NAMALWA (cell line): ENCODE measurements at regions not wholly inside any gene's neighbourhood (a gene's known extent, or its start where the extent isn't known, plus 50 kb on each side); places are given as distances from the start of the nearest gene placed in this dataset.

Source experiments
- DNase-seq: peaks from one replicate; pipeline ENCODE4 v3.0.0-alpha.2; 2015; ENCODE audit warnings: low spot score

- DNase-seq, result peak; percentile 11
Measured at GRCh38 chr5:96067894-96068614, 106.4 kb upstream of the ELL2 start.

- no peak for DNase-seq
Measured at GRCh38 chr5:96067251-96067650, 105.6 kb upstream of the ELL2 start.

- DNase-seq, result no peak
Measured at GRCh38 chr5:96066386-96066719, 104.7 kb upstream of the ELL2 start.

GRCh38 chr5:96065685-96066385 is 104.2 kb upstream of the ELL2 start:
- no peak for DNase-seq

- no peak for DNase-seq
Measured at GRCh38 chr5:96064877-96065276, 103.2 kb upstream of the ELL2 start.

- DNase-seq, result no peak
Measured at GRCh38 chr5:96062836-96063235, 101.2 kb upstream of the ELL2 start.

DNA sequence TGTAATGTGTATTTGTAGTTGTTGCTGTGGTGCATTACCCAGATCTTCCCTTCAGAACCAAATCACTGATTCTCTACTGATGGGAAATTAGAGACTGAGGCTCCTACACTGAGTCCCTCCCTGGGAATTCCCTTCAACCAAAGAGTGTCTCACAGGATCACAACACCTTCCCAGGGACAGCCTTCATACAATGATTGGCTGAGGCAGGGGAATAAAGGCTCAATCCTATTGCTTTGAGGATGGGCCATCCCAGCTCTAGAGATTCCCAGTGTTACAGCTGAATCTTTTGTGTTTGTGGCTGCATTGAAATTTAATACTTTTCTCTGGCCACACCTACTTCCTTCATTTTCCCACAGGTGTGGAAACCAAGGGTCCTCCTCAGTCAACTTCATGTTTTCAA is 96.4 kb upstream of the ELL2 start:
- no peak for DNase-seq

DNA sequence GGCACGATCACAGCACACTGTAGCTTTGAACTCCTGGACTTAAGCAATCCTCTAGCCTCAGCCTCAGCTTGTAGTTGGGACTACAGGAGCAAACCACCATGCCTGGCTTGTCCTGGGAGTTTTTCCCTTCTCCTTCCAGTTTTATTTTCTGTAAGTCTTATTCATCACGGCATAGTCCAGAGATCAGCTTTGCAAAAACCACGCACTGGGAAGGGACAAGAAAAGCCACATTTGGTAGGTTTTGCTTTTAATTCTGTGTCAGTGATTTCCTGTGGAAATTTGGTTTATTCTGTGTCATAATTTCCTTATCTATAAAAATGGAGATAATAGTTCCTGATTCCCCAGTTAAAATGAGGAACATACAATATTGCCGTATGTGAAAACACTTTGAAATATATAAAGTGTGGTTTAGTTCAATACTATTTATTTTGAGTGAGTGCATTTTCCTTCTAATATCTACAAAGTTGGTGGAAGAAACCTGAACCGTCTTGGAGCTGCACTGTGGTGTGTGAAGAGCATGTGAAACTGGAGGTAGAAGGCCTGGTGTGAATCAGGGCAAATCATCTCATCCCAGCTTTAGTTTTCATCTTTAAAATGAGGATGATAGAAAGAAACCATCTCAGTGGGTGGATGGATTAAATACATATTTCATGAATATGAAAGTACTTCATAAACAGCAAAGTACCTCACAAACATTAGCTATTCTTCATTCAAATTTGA is 92.8 kb upstream of the ELL2 start:
- DNase-seq, result no peak

DNA sequence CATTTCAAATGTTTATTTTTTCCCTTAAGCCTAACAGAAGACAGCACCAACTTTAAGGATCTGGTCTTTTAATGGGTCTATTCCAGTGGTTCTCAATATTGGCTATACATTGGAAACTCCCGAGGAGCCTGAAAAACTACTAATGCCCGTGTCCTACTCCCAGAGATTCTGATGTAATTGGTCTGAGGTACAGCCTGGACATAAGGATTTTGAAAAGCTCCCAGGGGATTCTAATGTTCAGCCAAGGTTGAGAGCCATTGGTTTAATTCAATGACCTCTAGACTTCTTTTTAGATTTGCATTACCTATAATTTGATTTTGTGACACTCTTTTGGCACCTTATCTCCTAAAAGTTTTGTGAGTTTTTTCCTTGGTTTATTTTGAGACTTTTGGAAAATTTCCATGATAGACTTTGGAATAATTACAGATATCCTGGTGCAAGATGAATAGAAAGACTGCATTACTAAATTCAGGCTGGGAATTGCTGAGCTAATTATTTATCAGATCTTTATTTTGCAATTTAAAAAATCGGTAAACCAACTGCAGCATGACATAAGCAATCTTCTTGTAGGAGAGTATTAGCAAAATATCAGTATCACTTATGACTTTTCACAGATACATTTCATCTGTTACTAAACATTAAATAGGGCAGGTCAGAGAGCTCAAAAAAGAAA is 91.5 kb upstream of the ELL2 start:
- DNase-seq, result no peak

DNA sequence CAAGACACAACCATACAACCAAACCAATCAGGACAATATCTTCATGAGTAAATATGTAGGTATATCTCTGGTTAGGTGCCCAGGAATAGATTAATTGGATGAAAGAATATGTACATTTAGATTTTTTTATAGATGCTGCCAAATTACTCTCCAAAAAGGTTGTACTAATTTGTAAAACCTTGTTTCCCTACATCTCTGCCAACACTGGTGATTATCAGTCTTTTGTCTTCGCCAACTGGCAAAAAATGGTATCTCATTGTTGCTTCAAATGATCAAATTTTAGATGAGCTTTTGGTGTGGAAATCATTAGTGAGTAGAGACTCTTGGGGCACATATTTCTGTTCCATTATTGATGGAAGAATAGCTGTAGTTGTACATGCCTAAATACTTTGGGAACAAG is 90.7 kb upstream of the ELL2 start:
- DNase-seq, result no peak

DNA sequence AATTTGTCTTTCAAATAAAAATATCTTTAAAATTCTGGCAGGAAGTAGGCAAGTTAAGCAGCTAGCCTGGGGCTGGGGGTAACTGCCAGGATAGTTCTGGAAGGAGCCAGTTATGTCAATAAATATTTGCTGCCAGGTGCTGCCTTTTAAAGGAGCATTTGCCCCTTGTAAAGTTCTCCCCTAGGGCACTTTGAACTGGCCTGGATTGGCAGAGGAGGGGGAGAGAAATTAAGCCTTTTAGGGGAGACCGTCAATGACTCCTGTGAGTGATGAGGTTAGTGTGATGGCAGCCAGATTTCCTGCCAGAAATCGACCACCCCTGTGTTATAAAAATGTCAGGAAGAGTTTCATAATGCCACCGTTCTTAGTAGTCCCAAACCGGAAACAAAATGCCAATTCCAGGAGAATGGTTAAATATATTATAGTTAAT is 89.8 kb upstream of the ELL2 start:
- DNase-seq, result no peak

GRCh38 chr5:96050273-96050880 is 88.7 kb upstream of the ELL2 start:
- no peak for DNase-seq

DNA sequence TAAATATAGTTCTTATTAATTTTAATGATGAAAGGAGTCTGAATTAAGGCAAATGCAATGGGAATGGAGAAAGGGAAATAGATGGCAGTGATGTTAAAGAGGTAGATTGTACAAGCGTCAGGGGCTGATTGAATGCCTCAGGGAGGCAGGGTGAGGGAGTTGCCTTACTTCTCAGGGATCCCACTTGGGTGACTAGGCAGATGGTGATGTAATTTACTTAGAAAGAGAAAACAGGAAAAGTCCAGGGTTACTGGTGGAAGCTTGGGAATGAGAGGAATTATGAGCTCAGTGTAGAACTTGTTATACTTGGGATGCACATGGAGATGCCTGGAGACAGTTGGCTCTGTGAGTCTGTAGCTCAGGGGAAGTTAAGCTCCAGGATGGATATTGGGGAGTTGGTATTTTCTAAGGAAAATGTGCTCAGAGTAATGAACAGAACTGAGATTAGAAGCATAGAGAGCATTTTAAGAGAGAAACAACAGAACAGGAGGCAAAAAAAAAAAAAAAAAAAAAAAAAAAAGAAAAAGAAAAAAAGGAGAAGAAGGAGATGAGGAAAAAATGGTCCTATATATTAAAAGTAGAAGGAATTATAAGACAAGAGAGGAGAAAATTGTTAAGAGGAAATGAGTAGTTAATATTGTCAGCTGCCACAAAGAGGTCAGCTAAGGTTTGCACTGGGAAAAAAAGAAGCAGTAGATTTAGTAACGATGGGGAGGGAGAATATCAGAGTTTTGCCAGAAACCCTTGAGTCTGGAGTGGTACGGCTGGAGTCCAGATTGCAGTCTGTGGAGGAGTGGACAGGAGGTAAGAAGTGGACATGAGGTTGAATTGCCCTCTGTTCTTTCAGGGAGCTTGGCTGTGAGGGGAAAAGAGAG is 88.0 kb upstream of the ELL2 start:
- DNase-seq, result no peak

- DNase-seq, result no peak
Measured at GRCh38 chr5:96048763-96049162, 87.1 kb upstream of the ELL2 start.

DNA sequence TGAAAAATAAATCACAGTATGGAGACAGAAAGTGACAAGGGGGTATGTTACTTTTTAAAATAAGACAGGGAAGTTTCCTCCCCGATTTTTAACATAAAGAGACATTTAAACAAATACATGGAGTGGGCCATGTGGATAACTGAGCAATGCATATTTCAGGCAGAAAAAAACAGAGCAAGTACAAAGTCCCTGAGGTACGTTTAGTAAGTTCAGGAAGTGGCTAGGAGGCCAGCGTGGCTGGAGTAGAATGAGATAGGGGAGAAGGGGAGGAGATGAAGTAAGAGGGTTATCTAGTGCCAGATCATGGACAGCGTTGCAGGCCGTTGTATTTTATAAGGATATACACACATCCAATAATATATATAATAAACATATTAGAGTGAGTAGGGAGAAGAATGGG is 84.2 kb upstream of the ELL2 start:
- no peak for DNase-seq

- no peak for DNase-seq
Measured at GRCh38 chr5:96043446-96043845, 81.8 kb upstream of the ELL2 start.

DNA sequence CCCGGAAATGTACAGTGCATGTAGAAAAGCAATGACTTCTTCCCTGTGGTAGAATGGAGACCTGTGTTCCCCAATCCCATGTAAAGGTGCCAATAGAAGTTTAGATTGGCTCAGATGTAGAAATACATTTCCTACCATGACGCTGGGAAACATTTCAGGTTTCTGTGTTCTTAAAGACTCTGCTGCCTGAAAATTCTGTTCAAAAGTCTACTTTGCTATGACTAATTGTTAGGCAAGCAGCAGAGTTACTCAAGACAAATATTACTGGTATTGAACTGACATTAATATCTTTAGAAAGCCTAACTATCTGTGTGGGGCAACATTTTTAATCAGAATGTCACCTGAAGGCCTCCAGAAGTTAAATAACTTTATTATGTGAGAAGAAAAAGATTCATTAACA is 75.5 kb upstream of the ELL2 start:
- no peak for DNase-seq

DNA sequence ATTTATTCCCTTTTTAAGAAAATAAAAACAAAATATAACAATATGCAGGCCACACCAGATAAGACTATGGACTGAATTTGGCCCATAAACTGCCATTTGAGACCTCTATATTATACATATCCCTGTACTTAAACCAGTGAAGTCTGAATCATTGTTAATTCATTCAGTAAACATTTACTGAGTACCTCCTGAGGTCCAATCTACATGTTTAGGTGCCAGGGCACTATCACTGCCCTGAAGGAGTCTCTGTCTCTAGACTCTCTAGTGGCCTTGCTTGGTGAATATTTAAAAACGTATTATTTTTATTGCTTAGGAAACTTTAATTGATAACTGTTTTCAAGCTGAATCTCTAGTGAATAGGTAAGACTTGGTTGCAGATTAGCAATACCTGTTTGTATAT is 74.7 kb upstream of the ELL2 start:
- DNase-seq, result no peak

DNA sequence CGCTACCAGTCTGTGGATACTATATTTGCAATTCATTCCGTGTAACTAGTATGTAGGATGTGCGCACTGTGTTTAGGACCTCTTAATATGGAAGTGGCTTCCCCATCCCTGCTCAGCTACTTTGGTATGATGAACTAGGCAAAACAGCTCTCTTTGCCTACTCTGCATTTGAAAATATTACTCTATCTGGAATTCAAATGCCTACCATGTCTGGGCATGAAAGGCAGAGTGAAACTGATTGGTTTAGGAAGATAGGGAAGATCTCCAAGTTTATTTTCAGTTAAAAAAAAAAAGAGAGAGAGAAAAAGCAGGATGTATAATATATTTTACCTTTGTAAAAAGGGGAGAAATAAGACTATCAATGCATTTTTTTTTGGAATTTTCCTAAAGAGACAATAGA is 74.1 kb upstream of the ELL2 start:
- DNase-seq, result no peak

GRCh38 chr5:96033116-96033515 is 71.5 kb upstream of the ELL2 start:
- no peak for DNase-seq

- DNase-seq, result no peak
Measured at GRCh38 chr5:96031811-96032261, 70.2 kb upstream of the ELL2 start.
